HepG2 (cell line): ENCODE measurements at regions not wholly inside any gene's neighbourhood (a gene's known extent, or its start where the extent isn't known, plus 50 kb on each side); places are given as distances from the start of the nearest gene placed in this dataset.

ENCODE experiments used
- ATAC-seq: fragments of 200-7000 bp; cut with Tn5 transposase; 3 replicates; pipeline ENCODE4 v1.9.1; 2020; ENCODE audit warnings: mild to moderate bottlenecking, moderate library complexity
- BruUV-seq: library from RNA; stranded (reverse); fragments of 400-500 nt; replicated peaks from 2 replicates; lab custom pipeline; 2021; lab: Mats Ljungman, UMichigan
- CTCF ChIA-PET: fragments of 300-600 bp; formaldehyde crosslinking; extraction: SDS; loops from one replicate; lab custom pipeline; 2021; ENCODE audit warnings: low total read pairs, inconsistent platforms, low intra/inter-chr PET ratio; lab: Yijun Ruan, JAX
- POLR2A ChIA-PET: fragments of 350-600 bp; sonication (Branson Sonifier 250); formaldehyde crosslinking; loops from one replicate; lab custom pipeline; 2020; ENCODE audit warnings: antibody characterized with exemption, inconsistent platforms; lab: Yijun Ruan, JAX
- DNase-seq: peaks from one replicate; pipeline ENCODE4 v3.0.0-alpha.2; 2015; ENCODE audit warnings: low spot score
- FAIRE-seq: peaks from 3 replicates; lab custom pipeline; 2011; peaks lifted over from hg19 to GRCh38; lab: Jason Lieb, UNC
- H2AFZ ChIP-seq: one replicate; pipeline ENCODE4 v1.6.1; 2011; ENCODE audit warnings: low read length, inconsistent platforms
- H3K27ac ChIP-seq: fragments of 300-600 bp; 3 replicates; pipeline ENCODE4 v1.8.0; 2011; ENCODE audit warnings: mixed run types, mild to moderate bottlenecking, mixed read lengths, low read length, inconsistent platforms; ENCODE audit not compliant: insufficient read depth; ENCODE audit errors: extremely low read length
- H3K27me3 ChIP-seq, 2 experiments: fragments of 200-600 bp in 1 of 2; 2 replicates in 1 of 2; 3 replicates in 1 of 2; pipeline versions ENCODE4 v1.6.0 to v1.8.0; 2011; ENCODE audit warnings: low read length in 2 of 2, mild to moderate bottlenecking in 2 of 2, moderate library complexity in 2 of 2, inconsistent platforms in 1 of 2; ENCODE audit not compliant: insufficient read depth in 2 of 2, control insufficient read depth in 1 of 2
- H3K36me3 ChIP-seq, 2 experiments: fragments of 200-600 bp in 1 of 2; replicated peaks in 1 of 2; 2 replicates in 1 of 2; 3 replicates in 1 of 2; pipeline versions ENCODE4 v1.5.1 to v1.8.0; 2011; ENCODE audit warnings: low read length in 2 of 2, inconsistent platforms in 1 of 2; ENCODE audit not compliant: insufficient read depth in 2 of 2, control insufficient read depth in 1 of 2
- H3K4me1 ChIP-seq: 2 replicates; pipeline ENCODE4 v1.5.1; 2012; ENCODE audit warnings: low read length, inconsistent platforms; ENCODE audit not compliant: insufficient read depth
- H3K4me2 ChIP-seq: 2 replicates; pipeline ENCODE4 v1.6.0; 2011; ENCODE audit warnings: low read depth, low read length, inconsistent platforms
- H3K4me3 ChIP-seq, 3 experiments: fragments of 200-600 bp in 1 of 3; sonication (generic), shearing (Covaris generic) in 1 of 3; replicated peaks in 1 of 3; 2 replicates each; pipeline ENCODE4 v1.5.1; 2011 to 2016; ENCODE audit warnings: low read length in 3 of 3, inconsistent platforms in 2 of 3, low read depth in 2 of 3, mild to moderate bottlenecking in 2 of 3, control low read depth in 1 of 3, mixed read lengths in 1 of 3; ENCODE audit not compliant: insufficient read depth in 1 of 3
- H3K79me2 ChIP-seq: one replicate; pipeline ENCODE4 v1.6.1; 2011; ENCODE audit warnings: low read length, inconsistent platforms; ENCODE audit not compliant: insufficient read depth
- H3K9ac ChIP-seq: 2 replicates; pipeline ENCODE4 v1.6.0; 2011; ENCODE audit warnings: mild to moderate bottlenecking, low read depth, low read length, inconsistent platforms; ENCODE audit not compliant: insufficient read depth
- H3K9me3 ChIP-seq: 2 replicates; pipeline ENCODE4 v1.5.1; 2012; ENCODE audit warnings: mild to moderate bottlenecking, low read length
- H4K20me1 ChIP-seq: 2 replicates; pipeline ENCODE4 v1.6.0; 2011; ENCODE audit warnings: inconsistent platforms, mild to moderate bottlenecking, low read length, moderate library complexity; ENCODE audit not compliant: insufficient read depth
- HNRNPK ChIP-seq: fragments of 200-400 bp; formaldehyde crosslinking; IDR thresholded peaks from 2 replicates; pipeline ENCODE4 v1.6.1; 2018; ENCODE audit warnings: low read length, low read depth, moderate library complexity, mild to moderate bottlenecking; ENCODE audit not compliant: poor library complexity, severe bottlenecking
- NCOR1 ChIP-seq: fragments of 200-600 bp; sonication (generic); IDR thresholded peaks from 2 replicates; pipeline ENCODE4 v1.7.0; 2017; ENCODE audit warnings: antibody characterized with exemption, low read length, borderline replicate concordance
- SKI ChIP-seq: fragments of 450-650 bp; IDR thresholded peaks from one replicate; pipeline ENCODE4 v1.6.1; 2018; ENCODE audit warnings: mild to moderate bottlenecking; ENCODE audit not compliant: partially characterized antibody
- TCF12 ChIP-seq, 2 experiments: fragments of 450-650 bp in 1 of 2; sonication (generic) in 1 of 2; formaldehyde crosslinking in 1 of 2; IDR thresholded peaks; 2 replicates each; pipeline versions ENCODE4 v1.6.1 to v1.8.0; 2017 to 2022; ENCODE audit warnings: antibody characterized with exemption in 1 of 2, mild to moderate bottlenecking in 1 of 2, missing genetic modification reagents in 1 of 2, moderate library complexity in 1 of 2
- ZNF331 ChIP-seq: sonication (generic); formaldehyde crosslinking; IDR thresholded peaks from 2 replicates; pipeline ENCODE4 v1.4.0; 2020; ENCODE audit warnings: missing genetic modification reagents
- ZNF564 ChIP-seq: sonication (generic); formaldehyde crosslinking; IDR thresholded peaks from 2 replicates; pipeline ENCODE4 v1.8.1; 2023; ENCODE audit warnings: mild to moderate bottlenecking, missing genetic modification reagents
- ZNF788 ChIP-seq: sonication (generic); formaldehyde crosslinking; IDR thresholded peaks from 2 replicates; pipeline ENCODE4 v1.5.0; 2020; ENCODE audit warnings: mild to moderate bottlenecking, missing genetic modification reagents, borderline replicate concordance
- WGBS: methylation state at CpG from one replicate; pipeline ENCODE4 v1.1.6; 2017; ENCODE audit warnings: low lambda C conversion rate; 5-methylcytosine and 5-hydroxymethylcytosine counted together
- in situ Hi-C: cut with HindIII; loops from 2 replicates; pipeline ENCODE4 v1.10.0; 2017; ENCODE audit warnings: low pct_unique_long_range_greater_than_20kb; ENCODE audit not compliant: extremely low pct_ligation_motif_present
- intact Hi-C: fragments of 100-400 bp; cut with micrococcal nuclease; formaldehyde crosslinking; loops from one replicate; pipeline ENCODE4 v1.10.0; 2022; ENCODE audit not compliant: unreplicated experiment
- TF ChIP-seq, protein P1 (sequence below): sonication (generic); formaldehyde crosslinking; IDR thresholded peaks from 2 replicates; pipeline ENCODE4 v1.8.1; 2022; ENCODE audit warnings: mild to moderate bottlenecking, missing genetic modification reagents
- TF ChIP-seq, protein P2 (sequence below): sonication (generic); formaldehyde crosslinking; IDR thresholded peaks from 2 replicates; pipeline ENCODE4 v1.5.0; 2020; ENCODE audit warnings: missing genetic modification reagents

- ChIA-PET POLR2A (no interaction called here), CTCF (no interaction called here)
- ATAC-seq (no peak), FAIRE-seq (no peak), DNase-seq (no peak)
- in situ Hi-C loops = no loop called here
- H3K9me3 ChIP-seq = no peaks in the 10 kb centered on the region
- no peak overlapping the region for H2AFZ ChIP-seq
- no peaks in the 10 kb centered on the region for H4K20me1 ChIP-seq
- H3K36me3 ChIP-seq = no peaks in the 10 kb centered on the region
- WGBS = 89% methylated on average over 1 of the region's 1 CpG
- H3K27me3 ChIP-seq = no peaks in the 10 kb centered on the region
- H3K4me1 ChIP-seq = no peaks in the 10 kb centered on the region
- H3K4me3 ChIP-seq = no peak overlapping the region
- intact Hi-C loops = no loop called here
- H3K4me2 ChIP-seq = no peak overlapping the region
- no peak overlapping the region for H3K27ac ChIP-seq
- no TSS peak for BruUV-seq
- no peak overlapping the region for H3K9ac ChIP-seq
- no peak for TF ChIP-seq ZNF331 (CRISPR knock-in tag)
- peak; percentile 81 for TF ChIP-seq HNRNPK
- no peak for TF ChIP-seq SKI
- H3K79me2 ChIP-seq = no peaks in the 10 kb centered on the region
Observed at GRCh38 chr1:197845886-197846285, 56.5 kb upstream of the C1orf53 start.

- POLR2A ChIA-PET = no interaction called here
- in situ Hi-C loops (no loop called here), intact Hi-C loops (no loop called here)
- TF ChIP-seq, protein P1, sequence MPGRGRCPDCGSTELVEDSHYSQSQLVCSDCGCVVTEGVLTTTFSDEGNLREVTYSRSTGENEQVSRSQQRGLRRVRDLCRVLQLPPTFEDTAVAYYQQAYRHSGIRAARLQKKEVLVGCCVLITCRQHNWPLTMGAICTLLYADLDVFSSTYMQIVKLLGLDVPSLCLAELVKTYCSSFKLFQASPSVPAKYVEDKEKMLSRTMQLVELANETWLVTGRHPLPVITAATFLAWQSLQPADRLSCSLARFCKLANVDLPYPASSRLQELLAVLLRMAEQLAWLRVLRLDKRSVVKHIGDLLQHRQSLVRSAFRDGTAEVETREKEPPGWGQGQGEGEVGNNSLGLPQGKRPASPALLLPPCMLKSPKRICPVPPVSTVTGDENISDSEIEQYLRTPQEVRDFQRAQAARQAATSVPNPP = no peak
- TF ChIP-seq NCOR1 (no peak), TCF12 (IDR thresholded peaks at IDR 0.05) (no peak), TCF12 (CRISPR knock-in tag; IDR thresholded peaks at IDR 0.05) (no peak), ZNF564 (CRISPR knock-in tag) (no peak), ZNF788 (CRISPR knock-in tag) (no peak)
- TF ChIP-seq, protein P2, sequence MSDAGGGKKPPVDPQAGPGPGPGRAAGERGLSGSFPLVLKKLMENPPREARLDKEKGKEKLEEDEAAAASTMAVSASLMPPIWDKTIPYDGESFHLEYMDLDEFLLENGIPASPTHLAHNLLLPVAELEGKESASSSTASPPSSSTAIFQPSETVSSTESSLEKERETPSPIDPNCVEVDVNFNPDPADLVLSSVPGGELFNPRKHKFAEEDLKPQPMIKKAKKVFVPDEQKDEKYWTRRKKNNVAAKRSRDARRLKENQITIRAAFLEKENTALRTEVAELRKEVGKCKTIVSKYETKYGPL = no peak
- Histone ChIP-seq H4K20me1 (no peaks in the 10 kb centered on the region), H3K36me3 (no peaks in the 10 kb centered on the region), H3K27me3 (no peaks in the 10 kb centered on the region), H2AFZ (no peak overlapping the region), H3K4me2 (no peak overlapping the region), H3K79me2 (no peaks in the 10 kb centered on the region), H3K4me1 (no peaks in the 10 kb centered on the region), H3K27ac (no peak overlapping the region), H3K4me3 (no peak overlapping the region), H3K9ac (no peak overlapping the region), H3K9me3 (no peaks in the 10 kb centered on the region)
- DNase-seq = no peak
- BruUV-seq = no TSS peak
- ATAC-seq = no peak
- no peak for FAIRE-seq
- CTCF ChIA-PET = no interaction called here
- WGBS = 10% methylated on average over 3 of the region's 3 CpGs
Observed at GRCh38 chr1:197844651-197845050, 57.8 kb upstream of the C1orf53 start.
